ENCODE measurements at regions not wholly inside any gene's neighbourhood (a gene's known extent, or its start where the extent isn't known, plus 50 kb on each side); places are given as distances from the start of the nearest gene placed in this dataset.

DNA sequence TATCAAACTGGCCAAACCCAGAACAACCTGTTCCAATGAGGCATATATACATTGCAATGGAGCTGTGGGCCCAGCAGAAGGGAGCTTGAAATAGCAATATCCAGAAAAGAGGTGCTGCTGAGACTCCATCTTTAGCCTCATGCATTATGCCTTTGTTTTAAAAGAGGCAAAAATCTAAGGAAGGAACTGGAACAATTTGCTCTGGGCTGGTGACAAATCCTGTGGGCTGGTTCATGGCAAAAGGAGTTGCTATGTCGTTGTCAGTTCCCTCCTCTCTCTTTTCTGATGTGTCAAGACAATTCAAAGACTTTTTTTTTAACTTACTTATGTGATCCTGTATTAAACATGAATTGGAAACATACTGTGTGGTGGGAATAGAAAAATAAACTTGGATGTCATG, 124.2 kb upstream of the FSHR start (continued):
- TF ChIP-seq, protein P1, sequence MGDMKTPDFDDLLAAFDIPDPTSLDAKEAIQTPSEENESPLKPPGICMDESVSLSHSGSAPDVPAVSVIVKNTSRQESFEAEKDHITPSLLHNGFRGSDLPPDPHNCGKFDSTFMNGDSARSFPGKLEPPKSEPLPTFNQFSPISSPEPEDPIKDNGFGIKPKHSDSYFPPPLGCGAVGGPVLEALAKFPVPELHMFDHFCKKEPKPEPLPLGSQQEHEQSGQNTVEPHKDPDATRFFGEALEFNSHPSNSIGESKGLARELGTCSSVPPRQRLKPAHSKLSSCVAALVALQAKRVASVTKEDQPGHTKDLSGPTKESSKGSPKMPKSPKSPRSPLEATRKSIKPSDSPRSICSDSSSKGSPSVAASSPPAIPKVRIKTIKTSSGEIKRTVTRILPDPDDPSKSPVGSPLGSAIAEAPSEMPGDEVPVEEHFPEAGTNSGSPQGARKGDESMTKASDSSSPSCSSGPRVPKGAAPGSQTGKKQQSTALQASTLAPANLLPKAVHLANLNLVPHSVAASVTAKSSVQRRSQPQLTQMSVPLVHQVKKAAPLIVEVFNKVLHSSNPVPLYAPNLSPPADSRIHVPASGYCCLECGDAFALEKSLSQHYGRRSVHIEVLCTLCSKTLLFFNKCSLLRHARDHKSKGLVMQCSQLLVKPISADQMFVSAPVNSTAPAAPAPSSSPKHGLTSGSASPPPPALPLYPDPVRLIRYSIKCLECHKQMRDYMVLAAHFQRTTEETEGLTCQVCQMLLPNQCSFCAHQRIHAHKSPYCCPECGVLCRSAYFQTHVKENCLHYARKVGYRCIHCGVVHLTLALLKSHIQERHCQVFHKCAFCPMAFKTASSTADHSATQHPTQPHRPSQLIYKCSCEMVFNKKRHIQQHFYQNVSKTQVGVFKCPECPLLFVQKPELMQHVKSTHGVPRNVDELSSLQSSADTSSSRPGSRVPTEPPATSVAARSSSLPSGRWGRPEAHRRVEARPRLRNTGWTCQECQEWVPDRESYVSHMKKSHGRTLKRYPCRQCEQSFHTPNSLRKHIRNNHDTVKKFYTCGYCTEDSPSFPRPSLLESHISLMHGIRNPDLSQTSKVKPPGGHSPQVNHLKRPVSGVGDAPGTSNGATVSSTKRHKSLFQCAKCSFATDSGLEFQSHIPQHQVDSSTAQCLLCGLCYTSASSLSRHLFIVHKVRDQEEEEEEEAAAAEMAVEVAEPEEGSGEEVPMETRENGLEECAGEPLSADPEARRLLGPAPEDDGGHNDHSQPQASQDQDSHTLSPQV (IDR thresholded peaks at IDR 0.05): no peak
- TF ChIP-seq, protein P2, sequence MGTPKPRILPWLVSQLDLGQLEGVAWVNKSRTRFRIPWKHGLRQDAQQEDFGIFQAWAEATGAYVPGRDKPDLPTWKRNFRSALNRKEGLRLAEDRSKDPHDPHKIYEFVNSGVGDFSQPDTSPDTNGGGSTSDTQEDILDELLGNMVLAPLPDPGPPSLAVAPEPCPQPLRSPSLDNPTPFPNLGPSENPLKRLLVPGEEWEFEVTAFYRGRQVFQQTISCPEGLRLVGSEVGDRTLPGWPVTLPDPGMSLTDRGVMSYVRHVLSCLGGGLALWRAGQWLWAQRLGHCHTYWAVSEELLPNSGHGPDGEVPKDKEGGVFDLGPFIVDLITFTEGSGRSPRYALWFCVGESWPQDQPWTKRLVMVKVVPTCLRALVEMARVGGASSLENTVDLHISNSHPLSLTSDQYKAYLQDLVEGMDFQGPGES (IDR thresholded peaks at IDR 0.05): no peak
- no peak for TF ChIP-seq YY1 (IDR thresholded peaks at IDR 0.05; ENCODE audit: low read depth, low read length)
- TF ChIP-seq, protein P3, sequence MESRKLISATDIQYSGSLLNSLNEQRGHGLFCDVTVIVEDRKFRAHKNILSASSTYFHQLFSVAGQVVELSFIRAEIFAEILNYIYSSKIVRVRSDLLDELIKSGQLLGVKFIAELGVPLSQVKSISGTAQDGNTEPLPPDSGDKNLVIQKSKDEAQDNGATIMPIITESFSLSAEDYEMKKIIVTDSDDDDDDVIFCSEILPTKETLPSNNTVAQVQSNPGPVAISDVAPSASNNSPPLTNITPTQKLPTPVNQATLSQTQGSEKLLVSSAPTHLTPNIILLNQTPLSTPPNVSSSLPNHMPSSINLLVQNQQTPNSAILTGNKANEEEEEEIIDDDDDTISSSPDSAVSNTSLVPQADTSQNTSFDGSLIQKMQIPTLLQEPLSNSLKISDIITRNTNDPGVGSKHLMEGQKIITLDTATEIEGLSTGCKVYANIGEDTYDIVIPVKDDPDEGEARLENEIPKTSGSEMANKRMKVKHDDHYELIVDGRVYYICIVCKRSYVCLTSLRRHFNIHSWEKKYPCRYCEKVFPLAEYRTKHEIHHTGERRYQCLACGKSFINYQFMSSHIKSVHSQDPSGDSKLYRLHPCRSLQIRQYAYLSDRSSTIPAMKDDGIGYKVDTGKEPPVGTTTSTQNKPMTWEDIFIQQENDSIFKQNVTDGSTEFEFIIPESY (IDR thresholded peaks at IDR 0.05): no peak

DNA sequence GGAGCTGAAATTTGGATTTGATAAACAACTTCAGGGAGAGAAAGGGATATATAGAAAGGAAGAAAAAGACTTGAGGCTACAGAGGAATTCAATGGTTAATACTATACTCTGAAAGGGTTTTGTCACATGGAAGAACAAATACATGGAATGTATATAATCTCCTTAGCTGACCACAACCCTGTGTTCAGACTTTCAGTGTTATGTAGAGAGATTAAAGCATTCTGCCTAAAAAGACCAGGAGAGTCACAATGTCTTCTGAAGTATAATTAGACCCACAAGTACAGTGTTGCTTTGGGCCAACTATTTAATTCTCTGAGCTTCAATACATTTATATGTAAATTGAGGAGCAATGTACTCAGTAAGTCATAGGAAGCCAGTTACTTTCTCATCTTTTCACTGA, 123.8 kb upstream of the FSHR start:
- Histone ChIP-seq H4K20me1 (ENCODE audit: control insufficient read depth, insufficient read depth) (no peaks in the 10 kb centered on the region), H2AFZ (ENCODE audit: control insufficient read depth, low read depth, low read length) (no peak overlapping the region), H3K4me1 (ENCODE audit: control insufficient read depth, insufficient read depth, low read length) (no peaks in the 10 kb centered on the region), H3K4me2 (ENCODE audit: control insufficient read depth, insufficient read depth) (no peak overlapping the region), H3K9me3 (replicated peaks; ENCODE audit: control insufficient read depth, insufficient read depth, low read length) (no peaks in the 10 kb centered on the region), H3K9ac (ENCODE audit: control insufficient read depth, insufficient read depth, low read length) (no peak overlapping the region), H3K27ac (ENCODE audit: control insufficient read depth, insufficient read depth) (no peak overlapping the region), H3K36me3 (ENCODE audit: control insufficient read depth in 2 of 2, insufficient read depth in 2 of 2, low read length in 1 of 2) (no peaks in the 10 kb centered on the region), H3K79me2 (ENCODE audit: control insufficient read depth, insufficient read depth, low read length) (no peaks in the 10 kb centered on the region), H3K4me3 (no peak overlapping the region), H3K27me3 (replicated peaks in 1 of 2; ENCODE audit: control insufficient read depth in 2 of 2, insufficient read depth in 2 of 2, low read length in 1 of 2) (no peaks in the 10 kb centered on the region)
- FAIRE-seq (no peak), ATAC-seq (no peak), DNase-seq (ENCODE audit: low read depth, low spot score) (no peak)
- ChIA-PET CTCF (no interaction called here), RAD21 (ENCODE audit: unreplicated experiment) (no interaction called here), POLR2A (no interaction called here), SMC1A (ENCODE audit: uncharacterized antibody, unreplicated experiment) (no interaction called here)
- TF ChIP-seq NRF1 (conservative IDR thresholded peaks at IDR 0.05; ENCODE audit: low read depth, low read length) (no peak), NFYB (IDR thresholded peaks at IDR 0.05; ENCODE audit: insufficient read depth, low read depth, low read length) (no peak), CREB1 (IDR thresholded peaks at IDR 0.05; ENCODE audit: low read depth) (no peak), SIN3A (IDR thresholded peaks at IDR 0.05; ENCODE audit: low read depth, low read length) (no peak)
- no TSS peak for BruUV-seq (replicated peaks)
- intact Hi-C loops (cut with micrococcal nuclease; ENCODE audit: unreplicated experiment): no loop called here
- in situ Hi-C loops (cut with MboI): no loop called here
